ENCODE measurements at regions not wholly inside any gene's neighbourhood (a gene's known extent, or its start where the extent isn't known, plus 50 kb on each side); places are given as distances from the start of the nearest gene placed in this dataset.

DNA sequence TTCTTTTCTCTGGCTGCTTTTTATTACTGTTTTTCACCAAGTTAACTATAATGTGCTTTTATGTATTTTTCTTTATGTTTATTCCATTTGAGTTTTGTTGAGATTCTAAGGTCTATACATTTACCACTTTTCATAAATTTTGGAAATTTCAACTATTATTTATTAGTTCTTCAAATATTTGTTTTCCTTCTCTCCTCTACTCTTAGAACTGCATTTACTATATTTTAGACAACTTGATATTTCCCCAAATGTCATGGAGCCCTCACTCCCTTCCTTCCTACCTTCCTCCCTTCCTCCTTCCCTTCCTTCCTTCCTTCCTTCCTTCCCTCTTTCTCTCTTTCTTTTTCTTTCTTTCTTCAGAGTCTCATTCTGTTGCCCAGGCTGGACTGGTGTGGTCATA is 81.4 kb upstream of the TNIK start:
- DNase-seq, result no peak
- TF ChIP-seq, protein P1, sequence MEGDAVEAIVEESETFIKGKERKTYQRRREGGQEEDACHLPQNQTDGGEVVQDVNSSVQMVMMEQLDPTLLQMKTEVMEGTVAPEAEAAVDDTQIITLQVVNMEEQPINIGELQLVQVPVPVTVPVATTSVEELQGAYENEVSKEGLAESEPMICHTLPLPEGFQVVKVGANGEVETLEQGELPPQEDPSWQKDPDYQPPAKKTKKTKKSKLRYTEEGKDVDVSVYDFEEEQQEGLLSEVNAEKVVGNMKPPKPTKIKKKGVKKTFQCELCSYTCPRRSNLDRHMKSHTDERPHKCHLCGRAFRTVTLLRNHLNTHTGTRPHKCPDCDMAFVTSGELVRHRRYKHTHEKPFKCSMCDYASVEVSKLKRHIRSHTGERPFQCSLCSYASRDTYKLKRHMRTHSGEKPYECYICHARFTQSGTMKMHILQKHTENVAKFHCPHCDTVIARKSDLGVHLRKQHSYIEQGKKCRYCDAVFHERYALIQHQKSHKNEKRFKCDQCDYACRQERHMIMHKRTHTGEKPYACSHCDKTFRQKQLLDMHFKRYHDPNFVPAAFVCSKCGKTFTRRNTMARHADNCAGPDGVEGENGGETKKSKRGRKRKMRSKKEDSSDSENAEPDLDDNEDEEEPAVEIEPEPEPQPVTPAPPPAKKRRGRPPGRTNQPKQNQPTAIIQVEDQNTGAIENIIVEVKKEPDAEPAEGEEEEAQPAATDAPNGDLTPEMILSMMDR (conservative IDR thresholded peaks at IDR 0.05), result no peak
- no peaks in the 10 kb centered on the region for H3K36me3 Mint-ChIP-seq (ENCODE audit: insufficient read depth in 1 of 3, low read depth in 3 of 3)

More for the DNA sequence above, 81.4 kb upstream of the TNIK start:
- Histone ChIP-seq H4K20me1 (ENCODE audit: control insufficient read depth, insufficient read depth, insufficient read length) (no peaks in the 10 kb centered on the region), H3K14ac (ENCODE audit: insufficient read depth, low read length) (no peak overlapping the region), H3K56ac (ENCODE audit: insufficient read length, low read depth, low read length) (no peak overlapping the region), H2BK5ac (ENCODE audit: insufficient read length, low read length) (no peak overlapping the region), H3K9ac (ENCODE audit: extremely low read depth, insufficient read length, low read length) (no peak overlapping the region), H2BK20ac (ENCODE audit: low read depth, low read length, poor library complexity, severe bottlenecking) (no peak overlapping the region), H3K79me2 (ENCODE audit: insufficient read depth, low read length) (no peaks in the 10 kb centered on the region), H2BK15ac (ENCODE audit: low read depth, low read length) (no peak overlapping the region), H2AK5ac (ENCODE audit: insufficient read length, low read length) (no peak overlapping the region), H3K27ac (ENCODE audit: insufficient read length, low read depth, low read length) (no peak overlapping the region), H3T11ph (ENCODE audit: low read length) (no peak overlapping the region), H3K4me1 (ENCODE audit: insufficient read depth, low read length) (peaks cover 7% of the 10 kb centered on the region; the same call in 1 of the 2 replicates), H4K5ac (ENCODE audit: insufficient read length, low read depth, low read length) (no peak overlapping the region), H3K23ac (ENCODE audit: insufficient read length, low read depth, low read length) (no peak overlapping the region), H4K8ac (replicated peaks; ENCODE audit: insufficient read length, low read depth, low read length) (no peak overlapping the region), H3K4ac (ENCODE audit: low read depth, low read length) (no peak overlapping the region), H3K18ac (ENCODE audit: insufficient read length, low read depth, low read length) (no peak overlapping the region), H3K27me3 (ENCODE audit: insufficient read depth, low read length) (no peaks in the 10 kb centered on the region), H2BK12ac (ENCODE audit: insufficient read length, low read depth, low read length) (no peak overlapping the region), H3K79me1 (ENCODE audit: insufficient read depth, low read depth, low read length, poor library complexity, severe bottlenecking) (no peaks in the 10 kb centered on the region), H2BK120ac (ENCODE audit: low read depth, low read length, poor library complexity, severe bottlenecking) (no peak overlapping the region), H4K91ac (ENCODE audit: insufficient read length, low read depth, low read length) (no peak overlapping the region), H3K23me2 (ENCODE audit: insufficient read length, low read depth, low read length, poor library complexity, severe bottlenecking) (no peaks in the 10 kb centered on the region), H3K9me3 (ENCODE audit: control insufficient read depth, low read depth, low read length) (no peaks in the 10 kb centered on the region), H2AFZ (ENCODE audit: low read length) (no peak overlapping the region), H3K4me2 (ENCODE audit: insufficient read depth, insufficient read length, low read length) (no peak overlapping the region)
- Mint-ChIP-seq H3K27me3 (ENCODE audit: low read depth) (no peaks in the 10 kb centered on the region), H3K9me3 (no peaks in the 10 kb centered on the region), H3K4me3 (no peak overlapping the region), H3K27ac (no peak overlapping the region), H3K4me1 (peaks cover 3 to 8% of the 10 kb centered on the region in 2 experiments; a peak in 1 of 4 replicates)
